ENCODE measurements at regions not wholly inside any gene's neighbourhood (a gene's known extent, or its start where the extent isn't known, plus 50 kb on each side); places are given as distances from the start of the nearest gene placed in this dataset.

- no peak for TF ChIP-seq POLR2A (IDR thresholded peaks at IDR 0.05)
- TF ChIP-seq, protein P1, sequence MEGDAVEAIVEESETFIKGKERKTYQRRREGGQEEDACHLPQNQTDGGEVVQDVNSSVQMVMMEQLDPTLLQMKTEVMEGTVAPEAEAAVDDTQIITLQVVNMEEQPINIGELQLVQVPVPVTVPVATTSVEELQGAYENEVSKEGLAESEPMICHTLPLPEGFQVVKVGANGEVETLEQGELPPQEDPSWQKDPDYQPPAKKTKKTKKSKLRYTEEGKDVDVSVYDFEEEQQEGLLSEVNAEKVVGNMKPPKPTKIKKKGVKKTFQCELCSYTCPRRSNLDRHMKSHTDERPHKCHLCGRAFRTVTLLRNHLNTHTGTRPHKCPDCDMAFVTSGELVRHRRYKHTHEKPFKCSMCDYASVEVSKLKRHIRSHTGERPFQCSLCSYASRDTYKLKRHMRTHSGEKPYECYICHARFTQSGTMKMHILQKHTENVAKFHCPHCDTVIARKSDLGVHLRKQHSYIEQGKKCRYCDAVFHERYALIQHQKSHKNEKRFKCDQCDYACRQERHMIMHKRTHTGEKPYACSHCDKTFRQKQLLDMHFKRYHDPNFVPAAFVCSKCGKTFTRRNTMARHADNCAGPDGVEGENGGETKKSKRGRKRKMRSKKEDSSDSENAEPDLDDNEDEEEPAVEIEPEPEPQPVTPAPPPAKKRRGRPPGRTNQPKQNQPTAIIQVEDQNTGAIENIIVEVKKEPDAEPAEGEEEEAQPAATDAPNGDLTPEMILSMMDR (IDR thresholded peaks at IDR 0.05), result no peak
- Histone ChIP-seq H3K27me3 (no peaks in the 10 kb centered on the region), H3K4me3 (no peak overlapping the region), H3K36me3 (no peaks in the 10 kb centered on the region), H3K9me3 (no peaks in the 10 kb centered on the region), H3K4me1 (ENCODE audit: insufficient read depth) (no peaks in the 10 kb centered on the region), H3K27ac (no peak overlapping the region)
- intact Hi-C loops (cut with DNase I), result no loop called here
- WGBS, 3 donors, result 82 to 88% (median 86%) methylated on average over 3 of the region's 3 CpGs
- no peak for DNase-seq
These were observed 792.0 kb downstream of the KCNJ2 start for GRCh38 chr17:70961341-70961740.

- Histone ChIP-seq H3K9me3 (no peaks in the 10 kb centered on the region), H3K4me1 (ENCODE audit: insufficient read depth) (no peaks in the 10 kb centered on the region), H3K36me3 (no peaks in the 10 kb centered on the region), H3K27ac (no peak overlapping the region), H3K27me3 (peaks cover 4% of the 10 kb centered on the region), H3K4me3 (no peak overlapping the region)
- DNase-seq, result no peak
- WGBS, 3 donors, result 74 to 88% (median 75%) methylated on average over 3 of the region's 3 CpGs
- TF ChIP-seq, protein P1 (IDR thresholded peaks at IDR 0.05), result no peak
- TF ChIP-seq POLR2A (IDR thresholded peaks at IDR 0.05) (no peak), EP300 (IDR thresholded peaks at IDR 0.05) (no peak)
- intact Hi-C loops (cut with DNase I), result no loop called here
These were observed 799.0 kb downstream of the KCNJ2 start for GRCh38 chr17:70968302-70968701.

DNA sequence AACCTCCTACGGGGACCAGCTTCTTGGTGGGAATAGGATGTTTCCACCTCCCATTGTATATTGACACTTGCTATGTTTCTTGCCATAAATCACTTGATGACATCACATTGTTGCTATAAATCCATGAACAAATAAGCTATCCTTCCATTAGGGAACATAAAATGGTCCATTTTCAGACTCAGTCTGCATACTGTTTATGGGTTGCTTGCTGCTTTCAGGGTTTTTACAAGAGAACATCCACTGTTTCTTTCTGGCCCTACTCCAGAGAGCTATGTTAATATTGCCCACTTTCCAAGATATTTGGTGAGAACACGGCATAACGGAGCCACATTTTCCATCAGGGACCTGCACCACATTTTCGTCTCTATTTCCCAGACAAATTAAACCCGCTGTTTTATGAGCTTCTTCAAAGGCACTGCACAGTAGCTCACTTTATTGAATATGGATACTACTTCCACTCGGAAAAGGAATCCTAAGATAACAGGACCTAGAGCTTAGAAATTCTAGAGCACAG is 800.2 kb downstream of the KCNJ2 start:
- intact Hi-C loops (cut with DNase I), result loop anchor here in 1 of 4 donors (10.0 kb wide), 1 partner anchor 1495 kb away; no protein-coding TSS in a partner anchor
- no peaks in the 10 kb centered on the region for H3K4me1 ChIP-seq (ENCODE audit: insufficient read depth)
- H3K27ac ChIP-seq, result no peak overlapping the region
- WGBS, 3 donors, result 77 to 85% (median 84%) methylated on average over 6 of the region's 6 CpGs
- TF ChIP-seq EP300 (IDR thresholded peaks at IDR 0.05) (no peak), POLR2A (IDR thresholded peaks at IDR 0.05) (no peak)
- TF ChIP-seq, protein P1 (IDR thresholded peaks at IDR 0.05), result no peak
- no peak overlapping the region for H3K4me3 ChIP-seq
- H3K36me3 ChIP-seq, result no peaks in the 10 kb centered on the region
- H3K9me3 ChIP-seq, result no peaks in the 10 kb centered on the region
- peaks cover 4% of the 10 kb centered on the region for H3K27me3 ChIP-seq
- no peak for DNase-seq

GRCh38 chr17:70976447-70976846 is 807.1 kb downstream of the KCNJ2 start:
- H3K27me3 ChIP-seq, result no peaks in the 10 kb centered on the region
- H3K9me3 ChIP-seq, result no peaks in the 10 kb centered on the region
- intact Hi-C loops (cut with DNase I), result loop anchor here in 1 of 4 donors (10.0 kb wide), 1 partner anchor 1488 kb away; no protein-coding TSS in a partner anchor
- no peak overlapping the region for H3K27ac ChIP-seq
- H3K4me3 ChIP-seq, result no peak overlapping the region
- H3K4me1 ChIP-seq (ENCODE audit: insufficient read depth), result no peaks in the 10 kb centered on the region
- TF ChIP-seq, protein P1 (IDR thresholded peaks at IDR 0.05), result no peak
- TF ChIP-seq POLR2A (IDR thresholded peaks at IDR 0.05), result no peak
- no peak for TF ChIP-seq EP300 (IDR thresholded peaks at IDR 0.05)
- H3K36me3 ChIP-seq, result no peaks in the 10 kb centered on the region
- DNase-seq, result no peak

Measured in ovary (tissue), 7 donors.